ENCODE measurements at regions not wholly inside any gene's neighbourhood (a gene's known extent, or its start where the extent isn't known, plus 50 kb on each side); places are given as distances from the start of the nearest gene placed in this dataset.

GRCh38 chr2:67930156-67930555 lies 132.6 kb downstream of the C1D start:
- no peak for DNase-seq

DNA sequence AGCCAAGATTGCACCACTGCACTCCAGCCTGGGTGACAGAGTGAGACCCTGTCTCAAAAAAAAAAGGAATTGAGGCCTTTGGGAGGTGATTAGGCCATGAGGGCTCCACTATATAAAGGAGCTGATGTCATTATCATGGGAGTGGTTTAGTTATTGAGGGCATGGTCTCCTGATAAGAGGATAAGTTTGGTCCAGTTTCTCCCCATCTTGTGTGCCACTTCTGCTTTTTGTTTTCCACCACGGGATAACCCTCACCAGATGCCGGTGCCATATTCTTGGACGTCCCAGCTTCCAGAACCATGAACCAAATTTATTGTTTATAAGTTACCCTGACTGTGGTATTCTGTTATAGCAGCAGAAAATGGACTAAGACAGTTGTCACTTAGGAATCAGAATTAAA lies 125.8 kb downstream of the C1D start:
- no peak for DNase-seq

GRCh38 chr2:67938053-67938452 lies 124.8 kb downstream of the C1D start:
- DNase-seq = no peak

DNA sequence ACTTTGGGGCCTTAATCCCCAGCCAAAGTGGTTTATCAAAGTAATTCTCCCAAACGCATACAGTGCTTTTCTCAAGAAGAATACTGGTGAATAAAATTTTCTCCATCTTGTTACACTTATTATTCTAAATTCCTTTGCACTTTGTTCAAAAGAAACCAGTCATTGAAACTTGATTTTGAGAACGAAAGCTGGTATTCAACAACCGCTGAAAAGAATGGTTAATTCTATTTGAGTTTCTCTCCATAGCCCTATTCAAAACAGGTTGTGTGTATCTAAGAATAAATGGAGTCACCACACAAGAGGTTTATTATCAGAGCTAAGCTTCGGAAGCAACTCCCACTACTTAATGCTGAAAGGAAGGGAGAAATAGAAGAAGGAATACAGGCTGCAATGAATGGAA lies 117.7 kb downstream of the C1D start:
- DNase-seq = no peak

DNA sequence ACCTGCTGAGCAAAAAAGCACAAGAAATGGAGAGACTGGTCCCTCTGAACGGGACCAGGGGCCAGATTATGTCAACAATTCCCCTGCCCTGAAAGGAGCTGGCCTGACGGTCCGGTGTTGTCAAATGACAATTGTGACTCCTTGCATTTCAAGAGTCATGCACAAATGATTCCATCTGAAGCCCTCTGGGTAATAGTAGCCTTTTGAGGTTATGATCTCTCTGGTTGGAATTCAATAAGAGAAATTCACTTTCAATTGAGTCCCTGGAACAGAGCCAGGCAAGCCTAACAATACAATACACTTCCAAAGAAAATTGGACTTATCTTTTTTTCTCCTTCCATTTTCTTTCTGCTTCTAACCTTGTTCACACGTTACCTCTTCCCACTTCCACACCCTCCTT lies 116.9 kb downstream of the C1D start:
- no peak for DNase-seq

DNA sequence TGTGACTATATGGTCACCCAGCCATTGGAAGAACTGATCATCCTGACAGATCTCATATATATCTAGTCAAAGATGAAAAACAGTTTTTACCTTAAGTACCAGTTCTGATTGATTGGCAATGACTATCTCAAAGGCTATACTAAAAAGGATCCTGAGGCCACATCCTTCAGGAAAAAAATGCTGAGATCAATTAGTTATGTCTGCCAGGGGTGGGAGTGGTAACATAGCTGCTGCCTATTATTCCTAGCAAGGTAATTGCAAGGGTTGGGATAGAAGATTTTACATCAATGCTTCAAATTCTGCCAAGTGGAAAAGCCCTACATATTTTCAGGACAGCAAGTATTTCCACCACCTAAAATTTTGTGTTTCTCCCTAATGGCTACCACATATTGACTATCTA lies 114.7 kb downstream of the C1D start:
- DNase-seq = no peak

GRCh38 chr2:67948506-67948905 lies 114.3 kb downstream of the C1D start:
- DNase-seq = no peak

GRCh38 chr2:67950018-67950417 lies 112.8 kb downstream of the C1D start:
- DNase-seq = no peak

GRCh38 chr2:67950919-67951318 lies 111.9 kb downstream of the C1D start:
- no peak for DNase-seq

- DNase-seq = no peak
These were observed 110.7 kb downstream of the C1D start for GRCh38 chr2:67952066-67952465.

DNA sequence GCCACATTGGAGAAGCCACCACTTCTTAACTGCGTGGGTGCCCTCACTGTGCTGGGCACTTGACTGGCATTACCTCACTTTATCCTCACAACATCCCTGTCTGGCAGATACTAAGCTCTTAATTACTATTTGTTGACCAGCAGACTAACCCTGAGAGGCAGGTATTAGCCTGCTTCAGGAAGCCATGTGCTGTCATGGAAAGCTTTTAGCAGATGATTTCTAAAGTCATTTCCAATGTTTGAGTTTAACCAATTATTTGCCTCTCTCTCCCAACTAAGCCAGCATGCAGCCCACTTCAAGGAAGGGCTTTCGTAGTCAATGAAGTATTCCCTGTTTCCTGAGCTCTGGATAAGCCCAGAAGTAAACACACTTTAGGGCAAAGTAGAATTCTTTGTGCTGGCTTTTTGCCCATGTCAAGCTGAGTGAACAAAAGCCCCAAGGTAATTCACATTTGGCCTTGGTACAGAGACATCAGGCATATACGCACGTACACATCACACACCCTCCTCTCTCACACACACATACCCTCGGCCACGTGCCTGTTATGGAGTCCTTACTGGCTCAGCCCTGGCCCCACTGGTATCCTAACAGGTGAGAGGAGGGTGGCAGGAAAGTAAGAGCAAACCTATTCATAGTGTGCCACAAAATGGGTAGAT lies 108.6 kb downstream of the C1D start:
- DNase-seq = no peak

DNA sequence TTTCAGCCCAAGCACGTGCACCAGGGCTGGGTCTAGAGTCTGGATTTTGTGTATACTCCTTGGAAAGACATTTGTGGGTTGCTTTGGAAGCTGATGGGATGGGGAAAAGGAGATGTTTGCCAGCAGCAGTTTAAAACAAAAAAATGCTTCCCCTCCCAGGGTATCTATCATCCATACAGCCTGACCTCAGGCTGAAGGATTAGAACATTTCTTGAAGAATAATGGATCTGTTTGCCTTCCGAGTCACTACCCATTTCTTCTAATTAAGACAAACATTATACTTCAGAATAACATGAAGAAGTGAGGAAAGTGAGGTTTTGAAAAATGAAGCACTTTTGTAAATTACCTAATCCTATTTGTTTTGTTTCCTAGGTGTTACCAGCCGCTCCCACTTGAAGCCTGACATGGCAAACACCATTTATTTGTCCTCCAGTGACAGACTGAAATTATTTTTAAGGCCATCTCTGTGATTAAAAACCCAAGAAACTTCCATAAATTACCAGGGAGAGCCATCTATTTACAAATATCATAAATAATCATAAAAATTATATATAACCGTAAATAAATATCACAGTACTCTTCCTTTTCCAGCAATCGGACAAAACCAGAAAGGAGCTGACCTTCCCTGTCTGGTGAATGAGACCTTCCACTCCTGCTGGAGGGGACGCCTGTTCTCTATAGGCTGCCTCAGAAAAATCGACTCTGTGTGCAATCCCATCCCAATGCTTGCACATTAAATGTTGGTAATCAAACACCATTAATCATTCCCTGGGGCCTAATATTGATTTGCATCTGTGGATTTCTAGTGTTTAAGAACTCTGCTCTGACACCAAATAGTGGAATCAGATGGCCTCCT lies 106.8 kb downstream of the C1D start:
- DNase-seq = no peak

GRCh38 chr2:67965246-67965645 lies 97.6 kb downstream of the C1D start:
- DNase-seq = no peak

- DNase-seq = no peak
These were observed 92.7 kb downstream of the C1D start for GRCh38 chr2:67970071-67970470.

DNA sequence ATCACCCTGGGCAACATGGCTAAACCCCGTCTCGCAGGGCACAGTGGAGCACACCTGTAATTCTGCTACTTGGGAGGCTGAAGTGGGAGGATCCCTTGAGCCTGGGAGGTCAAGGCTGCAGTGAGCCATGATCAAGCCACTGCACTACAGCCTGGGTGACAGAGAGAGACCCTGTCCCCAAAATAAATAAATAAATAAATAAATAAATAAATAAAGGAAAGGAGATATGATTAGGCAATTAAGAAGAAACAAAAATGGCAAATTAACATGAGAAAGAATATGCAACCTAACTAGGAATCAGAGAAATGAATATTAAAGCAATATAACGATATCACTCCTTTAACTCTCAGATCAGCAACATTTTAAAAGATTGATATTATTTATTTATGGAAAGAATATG lies 92.3 kb downstream of the C1D start:
- DNase-seq = no peak

DNA sequence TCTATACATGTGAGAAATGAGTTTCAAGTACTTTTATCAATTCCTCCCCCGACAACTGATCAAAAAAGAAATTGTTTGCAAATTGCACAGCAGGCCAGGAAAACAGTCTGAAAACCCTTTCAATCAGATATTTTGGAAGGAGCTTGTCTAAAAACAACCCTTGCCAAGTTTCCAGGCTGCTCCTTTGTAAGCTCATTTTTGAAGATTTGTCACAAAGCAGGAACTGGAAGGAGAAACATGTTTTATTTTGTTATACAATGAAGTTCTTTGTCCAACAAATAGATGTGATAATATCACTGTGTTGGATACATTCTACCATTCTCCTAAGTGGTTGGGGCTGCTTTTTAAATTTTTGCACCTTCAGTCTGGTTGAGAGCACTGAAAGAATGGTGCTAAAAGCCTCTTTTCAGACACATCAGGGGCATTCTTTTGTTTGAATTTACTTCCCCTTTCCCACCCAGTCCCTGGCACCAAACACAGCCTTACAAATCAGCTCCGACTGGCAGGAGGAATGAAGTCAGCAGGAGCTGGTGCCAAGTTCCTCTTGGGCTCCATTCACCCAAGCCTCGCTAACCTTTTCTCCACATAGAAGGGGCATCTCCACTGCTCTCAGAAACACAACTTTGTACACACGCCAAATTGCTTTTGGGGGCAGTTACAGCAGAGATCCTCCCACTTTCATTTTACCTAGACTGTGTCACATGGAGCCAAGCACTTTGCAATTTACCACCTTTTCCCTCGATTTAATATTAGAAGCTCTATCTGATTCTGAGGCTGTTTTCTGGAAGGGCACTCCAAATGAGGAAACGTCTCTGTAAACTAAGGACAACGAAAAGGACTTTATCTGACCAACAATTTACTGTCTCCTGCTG lies 88.0 kb downstream of the C1D start:
- no peak for DNase-seq

GRCh38 chr2:67977464-67977863 lies 85.3 kb downstream of the C1D start:
- no peak for DNase-seq

DNA sequence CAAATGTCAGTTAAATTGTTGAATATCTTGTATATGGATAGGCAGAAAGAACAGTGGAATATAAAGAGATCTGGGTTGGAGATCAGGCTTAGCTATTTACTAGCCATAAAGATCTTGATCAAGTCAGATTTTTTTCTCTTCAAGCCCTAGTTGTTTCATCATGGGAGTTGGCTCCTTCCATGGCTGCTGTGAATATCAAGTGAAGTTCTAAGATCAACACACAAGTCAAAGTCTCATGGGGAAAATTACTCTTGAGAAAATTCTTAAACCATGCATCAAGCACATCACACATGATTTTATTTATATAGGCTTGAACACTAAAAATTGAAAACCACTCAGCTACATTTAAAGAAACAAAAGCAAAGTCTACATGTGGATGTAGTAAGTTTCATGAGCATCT lies 79.8 kb downstream of the C1D start:
- DNase-seq = no peak

GRCh38 chr2:67984600-67984999 lies 78.2 kb downstream of the C1D start:
- DNase-seq = no peak

DNA sequence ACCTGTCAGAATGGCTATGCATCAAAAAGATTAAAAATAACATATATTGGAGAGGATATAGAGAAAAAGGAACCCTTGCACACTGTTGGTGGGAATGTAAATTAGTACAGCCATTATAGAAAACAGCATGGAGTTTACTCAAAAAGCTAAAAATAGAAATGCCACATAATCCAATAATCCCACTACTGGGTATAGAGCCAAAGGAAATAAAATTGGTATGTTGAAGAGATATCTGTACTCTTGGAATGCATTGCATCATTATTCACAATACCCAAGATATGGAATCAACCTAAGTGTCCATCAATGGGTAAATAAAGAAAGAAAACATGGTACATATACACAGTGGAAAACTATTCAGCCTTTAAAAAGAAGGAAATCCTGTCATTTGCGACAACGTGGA lies 77.2 kb downstream of the C1D start:
- no peak for DNase-seq

DNA sequence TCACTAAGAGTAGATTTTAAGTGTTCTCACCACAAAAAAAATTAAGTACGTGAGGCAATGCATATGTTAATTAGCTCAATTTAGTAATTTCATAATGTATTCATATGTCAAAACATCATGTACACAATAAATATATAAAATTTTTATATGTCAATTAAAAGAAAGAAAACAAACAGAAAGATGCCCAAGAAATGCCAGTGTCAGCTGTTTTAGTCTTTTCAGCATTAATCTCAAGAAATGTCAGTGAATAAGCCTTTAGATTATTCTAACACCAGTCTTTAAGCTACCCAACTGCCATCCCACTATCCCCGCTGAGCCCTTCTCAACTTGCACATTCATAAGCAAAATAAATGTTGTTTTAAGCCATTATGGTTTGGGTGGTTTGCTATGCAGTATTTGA lies 76.5 kb downstream of the C1D start:
- no peak for DNase-seq

Data from stimulated activated naive CD4-positive, alpha-beta T cell (primary cell).